Loucy (cell line): ENCODE measurements at regions not wholly inside any gene's neighbourhood (a gene's known extent, or its start where the extent isn't known, plus 50 kb on each side); places are given as distances from the start of the nearest gene placed in this dataset.
"Not testable (repeated sequence)": the region's sequence is repeated elsewhere in the genome, so short reads cannot be mapped to it uniquely, and the experiment has no call there.

Experiments
- CTCF ChIP-seq: fragments of 200-600 bp; sonication (generic); conservative IDR thresholded peaks from 2 replicates; pipeline ENCODE4 v1.5.1; 2014; ENCODE audit warnings: mild to moderate bottlenecking, antibody characterized with exemption, low read length
- EZH2phosphoT487 ChIP-seq: fragments of 200-600 bp; IDR thresholded peaks from 2 replicates; pipeline ENCODE4 v1.6.1; 2018; ENCODE audit warnings: antibody characterized with exemption, mild to moderate bottlenecking, moderate library complexity, borderline replicate concordance

GRCh38 chr11:130566360-130566759 is 117.9 kb downstream of the ADAMTS15 start:
- TF ChIP-seq CTCF, EZH2phosphoT487: not testable (repeated sequence)
